Nephron progenitor cell (in vitro differentiated cells): ENCODE measurements at regions not wholly inside any gene's neighbourhood (a gene's known extent, or its start where the extent isn't known, plus 50 kb on each side); places are given as distances from the start of the nearest gene placed in this dataset.

Source experiments
- DNase-seq: peaks from one replicate; pipeline ENCODE4 v3.0.0; 2021
- H3K27ac Mint-ChIP-seq: 2 replicates; pipeline ENCODE4 v1.8.0; 2021; ENCODE audit warnings: mild to moderate bottlenecking, moderate library complexity, mixed read lengths
- H3K27me3 Mint-ChIP-seq: 2 replicates; pipeline ENCODE4 v1.8.0; 2021; ENCODE audit warnings: mild to moderate bottlenecking, low read depth, mixed read lengths; ENCODE audit not compliant: poor library complexity
- H3K36me3 Mint-ChIP-seq: 2 replicates; pipeline ENCODE4 v1.8.0; 2021; ENCODE audit warnings: low read depth, mixed read lengths
- H3K4me1 Mint-ChIP-seq: 2 replicates; pipeline ENCODE4 v1.8.0; 2021; ENCODE audit warnings: mixed read lengths
- H3K4me3 Mint-ChIP-seq: 2 replicates; pipeline ENCODE4 v1.8.0; 2021; ENCODE audit warnings: mild to moderate bottlenecking, moderate library complexity, mixed read lengths
- H3K9me3 Mint-ChIP-seq: 2 replicates; pipeline ENCODE4 v1.8.0; 2021; ENCODE audit warnings: mild to moderate bottlenecking, moderate library complexity, mixed read lengths
- CTCF ChIP-seq: fragments of 200-600 bp; sonication (generic); IDR thresholded peaks from 2 replicates; pipeline ENCODE4 v1.5.0; 2021; ENCODE audit warnings: antibody characterized with exemption

DNA sequence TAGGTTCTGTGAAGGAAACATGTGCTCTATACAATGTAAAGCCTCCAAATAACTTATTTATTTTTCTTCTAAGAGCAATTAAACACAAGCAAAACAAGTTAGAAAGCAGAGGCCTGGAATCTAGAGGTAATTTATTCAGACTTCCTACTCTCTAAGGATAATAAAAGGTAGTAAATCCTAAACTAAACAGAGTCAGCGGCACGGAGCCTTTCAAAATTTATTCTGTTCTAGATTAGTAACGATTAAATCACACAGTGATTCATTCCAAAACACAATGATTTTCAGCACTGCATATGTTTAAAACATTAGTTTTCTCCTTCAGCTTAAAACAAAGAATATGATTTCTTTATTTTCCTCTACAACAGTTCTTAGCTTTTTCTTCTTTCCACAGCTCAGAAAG is 160.9 kb downstream of the FBXO15 start:
- Mint-ChIP-seq H3K27ac (no peak overlapping the region), H3K4me1 (peaks cover 14% of the 10 kb centered on the region), H3K9me3 (peaks cover 16% of the 10 kb centered on the region), H3K36me3 (peaks cover 11% of the 10 kb centered on the region), H3K4me3 (no peak overlapping the region), H3K27me3 (no peaks in the 10 kb centered on the region)
- TF ChIP-seq CTCF: no peak
- no peak for DNase-seq

DNA sequence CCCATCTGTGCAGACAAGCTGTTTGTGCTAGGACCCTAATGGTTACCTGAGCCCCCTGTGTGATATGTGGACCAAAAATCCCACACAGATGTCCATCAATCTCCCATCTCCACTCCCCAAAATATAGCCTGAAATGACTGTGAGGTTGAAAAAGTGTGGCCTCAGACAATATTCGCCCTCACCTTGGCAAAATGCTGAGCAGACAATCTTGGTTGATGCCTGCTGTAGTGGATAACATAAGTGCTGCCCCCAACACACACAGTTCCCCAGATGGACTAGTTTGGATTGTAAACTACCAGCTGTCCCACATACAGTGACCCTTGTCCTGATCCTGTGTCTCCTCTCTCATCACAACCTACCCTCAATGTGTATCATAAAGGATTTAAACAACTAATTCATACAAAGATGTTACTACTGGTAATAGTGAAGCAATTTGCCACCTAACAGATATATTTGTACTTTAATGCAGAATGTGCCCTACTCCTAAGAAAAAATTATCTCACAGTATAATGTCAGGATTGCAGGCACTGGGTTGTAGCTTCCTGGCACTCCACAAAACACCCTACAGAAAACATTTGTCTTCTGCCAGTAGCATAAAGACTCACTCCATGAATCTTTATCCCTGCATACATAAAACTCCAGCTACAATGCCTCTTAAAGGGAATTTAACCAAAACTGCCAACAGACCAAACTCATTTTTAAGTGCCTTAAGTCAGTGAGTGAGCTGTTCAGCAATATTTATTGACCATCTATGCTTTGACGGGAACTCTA is 161.6 kb downstream of the FBXO15 start:
- H3K4me3 Mint-ChIP-seq: no peak overlapping the region
- no peak for TF ChIP-seq CTCF
- no peak for DNase-seq
- H3K27ac Mint-ChIP-seq: peak overlapping the region; percentile 11
- no peaks in the 10 kb centered on the region for H3K27me3 Mint-ChIP-seq
- H3K36me3 Mint-ChIP-seq: peaks cover 11% of the 10 kb centered on the region
- H3K9me3 Mint-ChIP-seq: peaks cover 16% of the 10 kb centered on the region
- peaks cover 14% of the 10 kb centered on the region for H3K4me1 Mint-ChIP-seq

DNA sequence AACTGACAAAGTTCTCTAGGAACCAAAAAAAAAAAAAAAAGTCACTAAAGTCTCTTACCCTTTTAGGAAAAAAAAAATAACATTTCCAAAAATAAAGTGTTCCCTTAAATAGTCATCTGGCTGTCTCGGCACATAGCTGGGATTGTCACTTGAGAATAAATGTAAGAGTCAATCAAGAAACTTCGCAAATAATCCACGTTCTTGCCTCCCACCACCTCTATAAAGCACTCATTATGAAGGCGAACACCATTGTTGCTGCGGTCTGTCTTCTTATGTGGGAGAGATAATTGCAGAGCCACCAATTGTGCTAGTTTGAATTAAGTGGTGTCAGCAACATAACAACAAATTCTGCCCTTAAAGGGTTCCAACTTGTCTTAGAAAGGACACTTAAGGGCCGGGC is 163.7 kb downstream of the FBXO15 start:
- H3K27me3 Mint-ChIP-seq: peaks cover 2% of the 10 kb centered on the region
- peaks cover 11% of the 10 kb centered on the region for H3K36me3 Mint-ChIP-seq
- no peak overlapping the region for H3K27ac Mint-ChIP-seq
- H3K4me3 Mint-ChIP-seq: no peak overlapping the region
- no peak for TF ChIP-seq CTCF
- H3K4me1 Mint-ChIP-seq: peaks cover 21% of the 10 kb centered on the region
- H3K9me3 Mint-ChIP-seq: peaks cover 16% of the 10 kb centered on the region
- no peak for DNase-seq

DNA sequence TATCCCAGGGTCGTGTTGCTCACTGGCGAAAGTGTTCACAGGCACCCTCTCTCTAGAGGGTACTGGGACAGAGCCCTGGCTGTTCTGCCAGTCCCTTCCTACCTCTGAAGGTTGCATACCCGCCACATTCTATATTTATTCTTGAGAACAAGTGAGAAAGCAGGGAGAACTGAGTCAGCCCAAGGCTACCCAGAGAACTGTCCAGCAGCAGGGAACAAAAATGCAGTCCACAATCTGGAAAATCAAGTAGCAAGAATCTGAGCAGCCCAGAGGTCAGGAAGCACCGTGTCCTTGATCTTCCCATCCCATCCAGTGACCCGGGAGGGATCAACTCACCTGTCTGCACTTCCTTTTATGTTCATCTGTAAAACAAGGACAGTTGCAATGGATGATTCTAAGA is 164.1 kb downstream of the FBXO15 start:
- Mint-ChIP-seq H3K9me3 (peaks cover 15% of the 10 kb centered on the region), H3K4me1 (peaks cover 21% of the 10 kb centered on the region), H3K4me3 (no peak overlapping the region), H3K27ac (no peak overlapping the region), H3K36me3 (peaks cover 11% of the 10 kb centered on the region), H3K27me3 (peaks cover 2% of the 10 kb centered on the region)
- no peak for DNase-seq
- no peak for TF ChIP-seq CTCF

DNA sequence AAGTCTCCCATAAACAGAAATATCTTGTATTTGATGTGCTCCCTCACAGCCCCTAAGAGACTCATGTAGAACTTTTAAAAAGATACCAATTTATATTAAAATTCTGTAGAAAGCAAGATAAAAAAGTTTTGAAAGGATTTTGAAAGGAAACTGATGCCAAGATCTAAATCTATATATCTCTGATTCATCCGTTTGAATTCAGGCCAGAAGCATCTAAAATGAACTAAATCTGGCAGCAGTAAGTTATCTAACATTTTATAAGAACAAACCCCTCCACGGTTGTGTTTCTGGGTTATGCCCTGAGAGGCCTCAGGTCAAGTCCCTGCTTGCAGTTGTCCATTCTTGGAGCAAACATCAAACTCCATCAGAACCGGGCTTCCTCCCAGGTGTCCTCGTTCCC is 165.8 kb downstream of the FBXO15 start:
- Mint-ChIP-seq H3K4me1 (peaks cover 21% of the 10 kb centered on the region), H3K27ac (no peak overlapping the region), H3K9me3 (no peaks in the 10 kb centered on the region), H3K4me3 (no peak overlapping the region), H3K27me3 (peaks cover 2% of the 10 kb centered on the region), H3K36me3 (no peaks in the 10 kb centered on the region)
- TF ChIP-seq CTCF: no peak
- no peak for DNase-seq
